ENCODE measurements at regions not wholly inside any gene's neighbourhood (a gene's known extent, or its start where the extent isn't known, plus 50 kb on each side); places are given as distances from the start of the nearest gene placed in this dataset.
"Not testable (repeated sequence)": the region's sequence is repeated elsewhere in the genome, so short reads cannot be mapped to it uniquely, and the experiment has no call there.

- DNase-seq = no peak
Measured at GRCh38 chr7:3165681-3166580, 122.3 kb upstream of the CARD11 start.

- no peak for DNase-seq
Measured at GRCh38 chr7:3167551-3167950, 123.9 kb upstream of the CARD11 start.

DNA sequence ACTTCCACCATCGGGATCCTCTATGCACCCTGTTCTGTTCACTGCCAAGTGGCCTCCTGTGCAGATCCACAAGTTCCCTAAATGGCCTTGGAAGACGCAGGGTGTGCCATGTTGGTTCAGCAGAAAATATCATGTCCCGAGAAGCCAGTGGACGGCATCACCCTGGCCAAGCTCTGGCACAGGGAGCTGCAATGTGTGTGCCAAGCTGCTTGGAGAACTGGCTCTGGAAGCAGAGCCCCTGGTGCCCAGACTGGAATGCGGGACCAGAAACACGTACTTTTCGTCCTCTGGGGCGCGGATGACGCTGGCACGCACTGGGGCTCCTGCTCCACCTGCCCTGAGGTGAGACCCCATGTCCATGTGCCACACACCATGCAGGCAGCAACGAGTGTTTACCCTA is 124.7 kb upstream of the CARD11 start:
- DNase-seq = no peak

GRCh38 chr7:3168869-3169268 is 125.2 kb upstream of the CARD11 start:
- no peak for DNase-seq

DNA sequence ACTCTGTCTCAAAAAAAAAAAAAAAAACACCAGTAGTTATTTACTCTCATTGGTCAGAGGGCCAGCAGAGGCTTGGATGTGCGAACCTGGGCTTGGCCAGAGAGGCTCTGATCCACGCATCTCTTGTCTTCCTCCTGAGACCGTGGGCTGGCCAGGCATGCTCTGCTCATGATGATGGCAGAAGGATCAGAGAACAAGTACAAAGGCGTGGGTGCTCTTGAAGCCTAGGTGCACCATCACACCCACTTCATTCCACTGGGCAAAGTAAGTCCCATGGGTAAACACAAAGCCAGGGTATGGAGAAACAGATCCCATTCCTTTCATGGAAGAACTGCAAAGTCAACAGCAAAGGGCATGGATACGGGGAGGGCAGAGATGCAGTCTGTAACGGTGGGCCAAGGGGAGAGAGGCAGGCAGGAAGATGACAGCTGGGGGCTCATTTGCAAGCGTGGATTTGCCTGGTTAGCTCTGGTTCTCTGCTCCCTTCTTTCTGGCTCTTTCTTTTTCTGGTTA is 128.2 kb upstream of the SDK1 start:
- no peak for DNase-seq

DNA sequence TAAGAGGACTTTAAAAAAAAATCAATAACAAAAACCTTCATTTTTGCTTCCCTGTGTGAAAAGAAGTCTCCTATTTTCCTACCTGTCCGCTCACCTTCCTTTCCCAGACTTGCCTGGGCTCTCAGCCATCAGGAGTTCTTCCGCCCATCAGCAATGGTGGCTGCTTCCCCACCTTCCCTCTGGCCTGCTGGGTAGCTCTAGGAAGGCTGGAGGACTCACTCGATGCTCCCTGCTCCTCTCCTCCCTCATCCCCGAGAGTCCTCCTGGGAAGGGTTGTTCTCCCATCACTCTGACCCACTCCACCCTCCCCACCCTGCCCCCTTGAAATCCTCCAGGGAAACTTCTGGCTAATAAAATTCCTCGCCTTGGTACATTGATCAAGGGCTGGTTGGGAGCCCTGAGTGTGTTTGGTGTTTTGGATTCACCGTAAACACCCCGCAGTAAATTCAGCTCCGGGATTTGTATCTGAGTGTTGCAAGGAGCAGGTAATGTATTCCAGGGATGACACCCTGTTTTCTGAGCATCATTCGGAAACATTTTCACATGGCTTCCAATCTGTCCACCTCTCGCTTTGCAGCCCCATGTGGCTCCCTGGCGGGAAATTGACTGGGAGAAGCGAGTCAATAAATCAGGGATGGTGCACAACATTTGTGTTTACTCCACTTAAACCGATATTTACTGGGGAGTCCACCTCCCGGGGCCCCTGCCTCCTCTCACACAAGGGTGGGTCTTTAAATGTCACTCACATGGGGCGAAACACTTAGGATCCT is 126.4 kb upstream of the SDK1 start:
- DNase-seq = no peak

GRCh38 chr7:3175285-3175902 is 125.7 kb upstream of the SDK1 start:
- DNase-seq = no peak

- DNase-seq = no peak
Measured at GRCh38 chr7:3176112-3177000, 124.7 kb upstream of the SDK1 start.

GRCh38 chr7:3177271-3177670 is 123.8 kb upstream of the SDK1 start:
- DNase-seq = no peak

DNA sequence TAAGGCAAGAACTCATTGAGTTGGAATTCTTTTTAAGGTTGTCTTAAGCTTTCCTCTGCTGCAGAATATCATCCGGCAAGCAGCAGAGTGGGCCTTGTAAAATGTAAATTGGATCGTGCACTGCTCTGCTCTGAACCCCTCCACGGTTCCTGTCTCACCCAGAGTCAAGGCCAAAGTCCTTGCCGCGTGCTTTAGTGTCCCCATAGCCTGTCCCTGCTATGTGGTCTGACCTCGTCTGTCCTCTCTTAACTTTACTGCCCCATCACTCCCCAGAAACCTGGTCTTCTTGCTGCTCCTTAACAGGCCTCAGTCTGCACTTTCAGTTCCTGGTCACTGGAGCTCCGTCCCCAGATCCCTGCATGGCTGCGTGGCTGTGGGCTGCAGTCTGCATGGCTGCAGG is 121.6 kb upstream of the SDK1 start:
- no peak for DNase-seq

DNA sequence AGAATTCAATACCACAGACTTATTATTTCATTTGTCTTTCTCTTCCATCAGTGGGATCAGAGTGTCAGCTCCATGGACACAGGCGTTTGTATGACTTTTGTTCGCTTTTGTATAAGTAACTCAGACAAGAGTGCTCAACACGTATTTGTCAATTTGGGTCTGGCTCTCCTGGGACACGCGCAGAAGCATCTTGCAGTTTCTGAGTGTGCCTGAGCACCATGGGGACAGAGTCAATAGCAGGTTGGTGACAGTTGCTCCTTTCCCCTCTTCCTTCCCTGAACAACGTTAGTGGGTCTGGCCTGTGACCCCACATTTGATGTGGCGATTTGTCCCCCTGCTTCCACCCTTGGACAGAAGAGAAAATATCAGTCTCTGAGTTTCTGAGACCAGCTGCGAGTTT is 120.4 kb upstream of the SDK1 start:
- DNase-seq = no peak

- not testable (repeated sequence) for DNase-seq
Measured at GRCh38 chr7:3182055-3182454, 119.0 kb upstream of the SDK1 start.

DNA sequence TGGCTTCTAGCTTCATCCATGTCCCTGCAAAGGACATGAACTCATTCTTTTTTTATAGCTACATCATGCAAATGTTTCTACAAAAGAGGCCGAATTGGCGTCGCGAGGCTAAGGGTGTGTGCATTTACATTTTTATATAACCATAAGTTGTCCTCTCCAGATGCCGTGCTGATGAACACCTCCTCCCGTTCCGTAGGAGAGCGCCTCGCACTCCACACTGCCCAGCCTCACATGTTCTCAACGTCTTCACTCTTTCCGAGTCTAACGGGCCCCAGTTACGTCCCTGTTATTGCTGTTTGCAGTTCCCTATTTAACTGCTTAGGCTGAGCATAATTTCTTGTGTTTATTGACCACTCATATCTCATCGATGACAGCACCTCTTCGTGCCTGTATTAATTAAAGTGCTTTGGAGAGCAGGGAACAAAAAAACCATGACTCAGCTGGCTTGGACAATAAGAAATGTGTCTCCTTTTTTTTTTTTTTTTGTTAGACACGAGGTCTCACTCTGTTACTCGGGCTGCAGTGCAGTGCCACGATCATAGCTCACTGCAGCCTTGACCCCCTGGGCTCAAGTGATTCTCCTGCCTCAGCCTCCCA is 113.5 kb upstream of the SDK1 start:
- DNase-seq = no peak

DNA sequence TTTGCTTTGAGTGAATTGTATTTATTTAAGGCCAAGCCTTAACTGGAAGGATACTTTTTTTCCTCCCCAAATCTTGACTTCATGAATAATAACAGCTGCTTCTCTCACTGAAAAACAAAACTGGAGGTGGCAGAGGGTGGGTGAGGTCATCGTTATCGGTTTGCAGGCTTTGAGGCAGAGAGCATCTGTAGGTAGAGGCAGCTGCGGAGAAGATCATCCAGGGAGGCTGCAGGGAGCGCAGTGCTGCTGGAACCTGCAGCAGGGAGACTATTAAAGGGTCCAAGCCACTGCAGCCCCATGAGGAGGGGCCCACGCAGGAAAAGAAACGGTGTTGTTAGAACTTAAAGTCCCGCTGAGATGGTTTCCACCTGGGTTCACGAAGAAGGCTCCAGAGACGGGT is 112.1 kb upstream of the SDK1 start:
- DNase-seq = no peak

DNA sequence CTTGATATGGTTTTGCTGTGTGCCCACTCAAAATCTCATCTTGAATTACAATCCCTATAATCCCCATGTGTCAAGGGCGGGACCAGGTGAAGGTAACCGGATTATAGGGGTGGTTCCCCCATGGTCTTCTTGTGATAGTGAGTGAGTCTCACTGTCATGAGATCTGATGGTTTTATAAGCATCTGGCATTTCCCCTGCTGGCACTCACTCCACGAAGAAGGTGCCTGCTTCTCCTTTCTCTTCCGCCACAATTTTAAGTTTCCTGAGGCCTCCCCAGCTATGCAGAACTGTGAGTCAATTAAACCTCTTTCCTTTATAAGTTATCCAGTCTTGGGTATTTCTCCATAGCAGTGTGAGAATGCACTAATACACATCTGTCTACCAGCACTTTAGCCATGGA is 109.5 kb upstream of the SDK1 start:
- no peak for DNase-seq

GRCh38 chr7:3192669-3193068 is 108.4 kb upstream of the SDK1 start:
- no peak for DNase-seq

DNA sequence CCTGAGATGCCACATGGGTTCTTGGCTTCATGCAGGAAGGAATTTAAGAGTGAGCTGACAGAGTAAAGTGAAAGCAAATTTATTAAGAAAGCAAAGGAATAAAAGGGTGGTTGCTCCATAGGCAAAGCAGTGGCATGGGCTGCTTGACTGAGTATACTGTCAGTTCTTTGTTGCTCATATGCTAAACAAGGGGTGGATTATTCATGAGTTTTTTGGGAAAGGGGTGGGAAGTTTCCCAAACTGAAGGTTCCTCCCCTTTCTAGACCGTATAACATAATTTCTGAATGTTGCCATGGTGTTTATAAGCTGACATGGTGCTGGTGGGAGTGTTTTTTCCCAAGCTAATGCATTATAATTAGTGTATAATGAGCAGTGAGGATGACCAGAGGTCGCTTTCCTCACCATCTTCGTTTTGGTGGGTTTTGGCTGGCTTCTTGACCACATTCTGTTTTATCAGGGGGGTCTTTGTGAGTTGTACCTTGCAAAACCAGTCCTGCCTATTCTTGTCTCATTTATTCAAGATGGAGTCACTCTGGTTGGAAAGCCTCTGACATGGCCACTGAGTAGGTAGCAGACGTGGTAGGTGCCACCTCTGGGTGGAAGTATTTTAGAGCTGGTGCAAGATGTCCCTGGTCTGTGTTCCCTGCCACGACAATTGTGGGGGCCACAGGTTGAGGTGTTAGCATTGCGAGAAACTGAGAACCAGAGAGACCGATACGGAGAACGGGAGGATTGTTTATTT is 107.5 kb upstream of the SDK1 start:
- DNase-seq = no peak

DNA sequence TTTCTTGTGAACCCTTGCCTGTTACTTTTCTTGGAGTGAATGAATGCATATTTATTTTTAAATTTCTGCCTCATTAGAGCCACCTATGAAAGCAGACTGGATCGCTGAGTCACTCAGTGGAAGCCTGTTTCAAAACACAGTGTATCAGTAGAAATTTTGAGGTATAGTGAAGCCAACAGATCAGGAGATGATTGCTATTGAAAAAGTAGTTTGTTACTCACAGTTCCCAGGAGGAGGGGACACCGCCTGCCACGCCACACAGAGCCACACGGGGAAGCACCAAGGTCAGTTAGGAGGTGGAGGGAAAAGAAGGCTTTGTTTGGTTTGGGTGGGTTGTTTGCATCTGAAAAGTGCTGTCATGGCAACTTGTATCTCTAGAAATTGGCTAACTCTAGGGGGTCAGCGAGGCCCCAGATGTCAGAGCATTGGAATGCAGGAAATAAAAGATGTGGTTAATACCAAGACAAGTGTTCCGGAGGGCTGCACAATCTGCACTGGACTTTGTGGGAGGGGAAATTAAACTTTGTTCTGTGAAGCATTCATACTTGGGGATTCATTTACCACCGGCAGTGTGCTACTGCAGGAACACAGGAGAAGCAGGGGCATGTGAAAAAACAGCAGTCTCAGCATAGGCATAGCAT is 106.4 kb upstream of the SDK1 start:
- DNase-seq = peak; percentile 80

DNA sequence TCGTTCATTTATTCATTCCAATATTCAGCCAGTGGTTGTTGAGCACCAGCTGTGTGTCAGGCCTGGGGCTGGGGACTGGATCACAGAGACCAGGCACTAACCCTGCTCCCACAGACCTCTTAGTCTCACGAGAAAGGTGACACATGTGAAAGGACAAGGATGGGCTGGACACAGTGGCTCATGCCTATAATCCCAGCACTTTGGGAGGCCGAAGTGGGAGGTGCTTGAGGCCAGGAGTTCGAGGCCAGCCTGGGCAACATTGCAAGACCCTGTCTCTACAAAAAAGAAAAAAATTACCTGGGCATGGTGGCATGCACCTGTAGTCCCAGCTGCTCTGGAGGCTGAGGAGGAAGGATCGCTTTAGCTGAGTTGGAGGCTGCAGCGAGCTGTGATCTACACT is 105.9 kb upstream of the SDK1 start:
- no peak for DNase-seq

DNA sequence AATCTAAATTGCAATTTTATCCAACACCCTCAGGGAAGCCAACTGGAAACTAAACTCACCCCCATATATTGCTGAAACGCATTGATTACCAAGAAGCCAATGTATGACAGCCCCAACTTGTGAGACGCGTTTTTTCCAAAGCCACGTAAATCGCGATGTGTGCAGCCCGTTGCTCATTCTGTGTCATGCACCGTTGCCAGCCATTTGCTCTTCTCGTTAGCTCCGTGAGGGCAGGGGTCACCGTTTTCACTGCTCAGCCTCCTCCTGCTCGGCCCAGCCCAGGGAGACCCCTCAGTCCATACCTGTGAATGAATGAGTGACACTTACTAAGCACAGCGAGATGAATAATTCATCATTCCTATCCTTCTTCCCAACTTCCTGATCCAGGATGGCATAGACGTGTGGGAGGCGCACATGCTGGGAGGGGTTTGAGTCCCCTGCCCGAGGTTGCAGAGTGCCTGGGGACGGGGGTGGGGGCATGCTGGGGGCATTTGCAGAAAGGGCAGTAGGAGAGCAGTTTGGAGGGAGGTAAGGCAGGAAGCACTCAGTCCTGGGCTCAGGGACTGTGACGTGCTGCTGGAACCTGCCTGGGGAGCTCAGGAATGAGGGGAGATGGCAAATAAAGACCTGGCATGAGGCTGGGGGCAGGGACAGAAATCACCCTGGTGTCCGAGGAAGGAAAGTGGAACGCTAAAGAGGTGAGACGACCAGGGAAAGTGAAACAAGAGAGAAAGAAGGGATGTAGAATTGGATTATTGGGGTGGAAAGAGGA is 104.2 kb upstream of the SDK1 start:
- DNase-seq = no peak
